ENCODE measurements at regions not wholly inside any gene's neighbourhood (a gene's known extent, or its start where the extent isn't known, plus 50 kb on each side); places are given as distances from the start of the nearest gene placed in this dataset.

GRCh38 chr6:14951704-14952103 is 294.2 kb upstream of the JARID2 start:
- intact Hi-C loops (cut with DNase I): no loop called here
- H3K9me3 ChIP-seq: no peaks in the 10 kb centered on the region
- no peak overlapping the region for H3K27ac ChIP-seq
- ATAC-seq (no peak), DNase-seq (no peak)
- H3K4me1 ChIP-seq: no peaks in the 10 kb centered on the region
- H3K4me3 ChIP-seq: no peak overlapping the region
- TF ChIP-seq POLR2A (IDR thresholded peaks at IDR 0.05) (no peak), CTCF (IDR thresholded peaks at IDR 0.05) (no peak)
- H3K27me3 ChIP-seq: no peaks in the 10 kb centered on the region
- H3K36me3 ChIP-seq (replicated peaks in 1 of 2; ENCODE audit: insufficient read depth in 1 of 2, low read depth in 2 of 2): no peaks in the 10 kb centered on the region
- 13 to 23% methylated on average over 1 of the region's 1 CpG for WGBS, 2 donors

GRCh38 chr6:14953836-14954235 is 292.0 kb upstream of the JARID2 start:
- intact Hi-C loops (cut with DNase I): no loop called here
- Histone ChIP-seq H3K9me3 (no peaks in the 10 kb centered on the region), H3K4me1 (no peaks in the 10 kb centered on the region), H3K36me3 (replicated peaks in 1 of 2; ENCODE audit: insufficient read depth in 1 of 2, low read depth in 2 of 2) (no peaks in the 10 kb centered on the region), H3K27me3 (no peaks in the 10 kb centered on the region), H3K4me3 (no peak overlapping the region), H3K27ac (no peak overlapping the region)
- ATAC-seq (no peak), DNase-seq (no peak)
- 80 to 85% methylated on average over 6 of the region's 6 CpGs for WGBS, 2 donors
- TF ChIP-seq CTCF (IDR thresholded peaks at IDR 0.05) (no peak), POLR2A (IDR thresholded peaks at IDR 0.05) (no peak)

GRCh38 chr6:14957355-14958059 is 288.4 kb upstream of the JARID2 start:
- WGBS, 2 donors: 65 to 74% methylated on average over 7 of the region's 7 CpGs
- Histone ChIP-seq H3K27ac (no peak overlapping the region), H3K9me3 (no peaks in the 10 kb centered on the region), H3K36me3 (replicated peaks in 1 of 2; ENCODE audit: insufficient read depth in 1 of 2, low read depth in 2 of 2) (no peaks in the 10 kb centered on the region), H3K4me1 (no peaks in the 10 kb centered on the region), H3K4me3 (no peak overlapping the region), H3K27me3 (no peaks in the 10 kb centered on the region)
- no peak for ATAC-seq
- intact Hi-C loops (cut with DNase I): no loop called here
- TF ChIP-seq CTCF (IDR thresholded peaks at IDR 0.05): no peak
- no peak for TF ChIP-seq POLR2A (IDR thresholded peaks at IDR 0.05)
- no peak for DNase-seq

GRCh38 chr6:14959324-14959885 is 286.5 kb upstream of the JARID2 start:
- H3K27me3 ChIP-seq: no peaks in the 10 kb centered on the region
- no peak for TF ChIP-seq POLR2A (IDR thresholded peaks at IDR 0.05)
- no peak for TF ChIP-seq CTCF (IDR thresholded peaks at IDR 0.05)
- H3K36me3 ChIP-seq (replicated peaks in 1 of 2; ENCODE audit: insufficient read depth in 1 of 2, low read depth in 2 of 2): no peaks in the 10 kb centered on the region
- H3K27ac ChIP-seq: no peak overlapping the region
- ATAC-seq: no peak
- no peaks in the 10 kb centered on the region for H3K9me3 ChIP-seq
- DNase-seq: no peak
- H3K4me3 ChIP-seq: no peak overlapping the region
- intact Hi-C loops (cut with DNase I): no loop called here
- H3K4me1 ChIP-seq: no peaks in the 10 kb centered on the region
- WGBS, 2 donors: 51 to 65% methylated on average over 6 of the region's 6 CpGs

All from body of pancreas (tissue), 4 donors.